ENCODE measurements at regions not wholly inside any gene's neighbourhood (a gene's known extent, or its start where the extent isn't known, plus 50 kb on each side); places are given as distances from the start of the nearest gene placed in this dataset.

GRCh38 chr2:181122601-181123000 is 142.2 kb downstream of the UBE2E3 start:
- TF ChIP-seq CTCF (IDR thresholded peaks at IDR 0.05) (no peak), POLR2A (IDR thresholded peaks at IDR 0.05) (no peak)
